NCI-H2196 (cell line): ENCODE measurements at regions not wholly inside any gene's neighbourhood (a gene's known extent, or its start where the extent isn't known, plus 50 kb on each side); places are given as distances from the start of the nearest gene placed in this dataset.

ENCODE experiments used
- DNase-seq: peaks from one replicate; lab custom pipeline; 2025; ENCODE audit not compliant: unreplicated experiment; lab: John Stamatoyannopoulos, UW

GRCh38 chr2:122216071-122216470 is 460.6 kb downstream of the TSN start:
- no peak for DNase-seq

- DNase-seq: no peak
These were observed 461.4 kb downstream of the TSN start for GRCh38 chr2:122216901-122217300.

DNA sequence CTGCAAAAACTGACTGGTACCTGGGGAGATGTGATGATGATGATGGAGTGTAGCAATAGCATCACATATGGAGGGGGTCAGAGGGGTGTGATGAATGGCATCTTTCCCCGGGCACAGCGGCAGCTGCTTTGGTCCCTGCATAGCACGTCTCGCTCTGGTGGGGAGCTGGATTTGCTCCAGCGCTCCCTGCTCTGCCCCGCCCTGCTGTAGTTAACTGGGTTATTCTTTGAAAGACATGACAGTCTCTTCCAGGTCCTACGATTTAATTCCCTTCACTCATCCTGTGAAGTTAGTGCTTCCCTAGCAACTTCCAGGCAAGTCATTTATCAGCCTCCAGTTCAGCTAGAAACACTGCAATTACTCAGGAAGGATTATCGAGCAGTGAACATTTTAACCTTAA is 463.1 kb downstream of the TSN start:
- no peak for DNase-seq

DNA sequence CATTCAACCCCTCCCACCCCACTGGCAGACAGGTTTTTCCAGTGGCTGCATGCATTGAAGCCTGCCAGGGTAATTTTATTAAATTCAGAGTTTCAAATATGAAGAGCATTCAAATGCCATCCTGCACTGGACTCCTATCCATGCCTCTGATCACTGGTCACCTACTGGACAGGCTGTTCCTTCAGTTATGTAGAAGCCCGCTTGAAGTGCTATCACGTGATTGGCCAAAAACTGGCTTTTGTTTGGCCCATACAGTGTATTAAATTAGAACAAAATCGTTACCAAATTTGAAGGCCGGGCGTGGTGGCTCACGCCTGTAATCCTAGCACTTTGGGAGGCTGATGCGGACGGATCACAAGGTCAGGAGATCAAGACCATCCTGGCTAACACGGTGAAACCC is 464.1 kb downstream of the TSN start:
- DNase-seq: no peak

DNA sequence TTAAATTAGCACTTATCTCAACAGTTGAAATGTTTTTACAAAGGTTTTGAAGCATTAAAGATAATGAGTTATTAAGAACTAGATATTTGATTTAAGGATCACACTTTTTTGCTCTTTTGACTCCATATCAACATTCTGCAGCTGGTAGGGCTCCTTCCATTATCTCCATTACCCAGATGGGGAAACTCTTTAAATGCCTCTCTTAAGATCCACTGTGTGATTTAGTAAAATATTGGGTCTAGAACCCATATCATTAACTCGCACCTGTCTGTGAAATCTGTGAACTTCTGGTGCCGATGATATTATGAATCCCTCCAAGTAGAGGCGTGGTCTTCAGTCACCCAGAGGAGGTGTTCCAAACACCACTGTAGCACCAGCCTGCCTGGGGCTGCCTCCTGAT is 466.2 kb downstream of the TSN start:
- no peak for DNase-seq

- DNase-seq: no peak
These were observed 475.8 kb downstream of the TSN start for GRCh38 chr2:122231296-122231695.

DNA sequence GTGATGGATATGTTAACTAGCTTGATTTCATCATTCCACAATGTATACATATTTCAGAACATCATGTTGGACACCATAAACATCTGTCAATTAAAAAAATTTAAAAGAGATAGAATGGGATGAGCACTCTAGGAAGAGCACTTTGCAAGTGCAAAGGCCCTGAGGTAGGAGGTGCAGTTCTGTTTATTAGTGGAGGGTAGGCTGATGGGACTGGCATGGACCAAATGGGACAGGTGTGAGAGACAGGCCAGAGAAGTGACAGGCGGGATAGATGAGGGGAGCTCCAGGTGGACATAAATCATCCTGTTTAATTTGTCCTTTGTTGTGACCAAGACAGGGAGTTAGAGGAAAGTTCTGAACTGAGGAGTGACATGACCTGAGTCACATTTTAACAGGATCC is 477.9 kb downstream of the TSN start:
- DNase-seq: no peak

GRCh38 chr2:122236152-122236874 is 480.9 kb downstream of the TSN start:
- peak; percentile 33 for DNase-seq

DNA sequence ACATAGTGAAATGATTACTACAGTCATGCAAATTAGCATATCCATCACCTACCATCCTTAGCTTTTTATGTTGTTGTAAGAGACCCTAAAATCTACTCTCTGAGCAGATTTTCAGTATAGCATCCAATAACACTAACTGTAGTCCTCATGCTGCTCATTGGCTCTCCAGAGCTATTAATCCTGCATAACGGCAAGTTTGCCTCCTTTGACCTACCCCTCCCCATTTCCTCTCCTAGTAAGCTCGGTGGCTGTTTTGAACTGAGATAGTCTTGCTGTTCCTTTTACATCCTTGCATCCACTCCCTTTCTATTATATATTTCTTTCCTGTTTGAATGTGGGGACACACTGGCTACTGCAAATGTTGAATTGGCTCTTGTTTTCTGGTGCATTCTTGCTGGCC is 481.5 kb downstream of the TSN start:
- DNase-seq: no peak

DNA sequence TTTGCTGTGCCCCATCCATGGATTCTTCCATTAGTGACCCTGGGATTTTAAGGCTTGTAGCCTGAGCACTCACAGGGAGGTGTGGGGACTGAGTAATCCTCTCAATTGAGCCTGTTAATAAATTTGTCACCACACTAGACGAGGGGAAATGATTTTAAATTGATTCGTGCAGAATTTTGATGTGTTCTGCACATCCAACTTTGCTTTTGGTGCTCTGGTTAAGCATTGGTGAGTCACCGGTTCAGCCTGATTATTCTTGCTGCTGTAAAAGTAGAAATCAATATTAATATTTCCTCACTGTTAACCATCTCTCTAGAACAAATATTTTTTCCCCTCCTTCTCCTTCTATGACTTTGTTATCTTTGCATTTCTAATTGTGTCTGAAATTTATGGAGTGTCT is 482.0 kb downstream of the TSN start:
- DNase-seq: no peak

- no peak for DNase-seq
These were observed 482.6 kb downstream of the TSN start for GRCh38 chr2:122238006-122238559.

- no peak for DNase-seq
These were observed 484.0 kb downstream of the TSN start for GRCh38 chr2:122239440-122239839.

DNA sequence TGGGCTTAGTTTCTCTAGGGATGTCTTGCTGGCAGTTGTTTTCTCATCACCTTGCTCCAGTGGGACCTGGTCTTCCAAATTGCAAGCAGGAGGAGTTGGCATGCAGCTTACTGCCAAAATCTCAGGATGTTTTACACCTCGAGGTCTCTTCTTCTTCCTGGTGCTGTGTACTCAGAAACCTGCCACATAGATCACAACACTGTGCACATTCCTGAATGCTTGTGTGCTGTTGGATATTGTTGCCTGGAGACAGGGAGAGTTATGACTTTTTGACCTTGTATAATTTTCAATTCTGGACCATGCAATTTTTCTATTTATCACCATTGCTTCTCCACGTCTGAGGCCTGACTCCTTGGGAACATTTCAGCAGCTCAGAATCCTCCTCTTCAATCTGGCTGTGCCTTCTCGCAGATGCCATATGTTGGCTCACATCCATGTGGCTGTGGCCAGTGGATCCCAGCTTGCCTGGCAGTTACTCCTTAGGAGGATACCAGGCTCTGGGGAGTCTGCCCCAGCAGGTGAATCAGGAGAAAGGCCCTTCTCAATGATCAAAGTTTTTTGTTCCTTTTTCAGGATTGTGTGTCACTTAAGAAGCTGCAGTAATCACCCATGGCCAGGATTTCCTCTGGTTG is 489.3 kb downstream of the TSN start:
- no peak for DNase-seq

DNA sequence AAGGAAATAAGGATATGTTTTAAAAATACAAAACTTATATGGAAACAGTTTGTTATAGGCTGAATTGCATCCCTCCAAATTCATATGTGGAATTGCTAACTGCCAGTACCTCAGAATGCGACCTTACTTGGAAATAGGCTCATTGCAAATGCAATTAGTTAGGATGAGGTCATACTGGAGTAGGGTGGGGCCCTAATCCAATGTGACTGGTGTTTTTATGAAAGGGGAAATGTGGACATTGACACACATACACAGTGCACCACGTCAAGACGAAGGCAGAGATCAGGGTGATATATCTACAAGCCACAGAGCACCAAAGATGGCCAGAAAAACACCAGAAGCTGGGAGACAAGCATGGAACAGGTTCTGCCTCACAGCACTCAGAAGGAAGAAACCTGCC is 494.2 kb downstream of the TSN start:
- DNase-seq: no peak

- DNase-seq: no peak
These were observed 495.7 kb downstream of the TSN start for GRCh38 chr2:122251158-122251557.

DNA sequence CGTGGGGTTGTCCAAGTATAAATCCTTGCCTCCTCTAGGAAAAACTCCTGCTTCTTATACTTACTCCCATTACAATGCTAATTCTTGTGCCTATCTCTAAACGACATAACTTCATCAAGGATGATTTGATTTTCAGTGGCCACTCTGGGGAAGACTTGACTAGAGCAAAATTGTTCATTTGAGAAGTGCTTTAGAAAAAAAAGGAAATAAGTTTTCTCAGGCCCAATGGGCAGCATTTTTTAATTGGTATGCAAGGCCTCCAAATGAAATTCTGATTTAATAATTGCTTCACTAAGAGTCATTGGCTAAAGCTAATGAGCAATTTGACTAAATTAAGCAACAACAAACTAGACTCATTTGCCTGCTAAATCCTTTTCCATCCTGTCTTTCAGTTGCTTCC is 496.1 kb downstream of the TSN start:
- DNase-seq: no peak

- DNase-seq: no peak
These were observed 500.5 kb downstream of the TSN start for GRCh38 chr2:122255924-122256323.

DNA sequence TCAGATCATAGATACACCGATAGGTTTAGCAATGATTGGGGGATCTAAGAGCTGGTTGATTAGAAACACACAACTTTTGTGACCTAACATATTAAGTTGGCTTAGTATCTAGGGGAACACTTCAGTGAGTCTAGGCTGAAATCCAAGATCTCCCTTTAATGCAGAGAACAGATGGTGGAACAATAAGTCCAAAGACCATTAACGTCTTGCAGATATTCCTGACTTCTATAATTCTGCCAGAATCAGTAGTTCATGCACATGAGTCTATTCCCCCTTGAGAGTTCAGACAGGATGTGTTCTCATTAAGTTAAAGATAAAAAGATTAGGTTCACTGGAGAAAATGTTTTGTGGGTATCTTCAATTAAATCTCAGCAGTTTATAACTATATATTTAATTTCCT is 506.5 kb downstream of the TSN start:
- no peak for DNase-seq

DNA sequence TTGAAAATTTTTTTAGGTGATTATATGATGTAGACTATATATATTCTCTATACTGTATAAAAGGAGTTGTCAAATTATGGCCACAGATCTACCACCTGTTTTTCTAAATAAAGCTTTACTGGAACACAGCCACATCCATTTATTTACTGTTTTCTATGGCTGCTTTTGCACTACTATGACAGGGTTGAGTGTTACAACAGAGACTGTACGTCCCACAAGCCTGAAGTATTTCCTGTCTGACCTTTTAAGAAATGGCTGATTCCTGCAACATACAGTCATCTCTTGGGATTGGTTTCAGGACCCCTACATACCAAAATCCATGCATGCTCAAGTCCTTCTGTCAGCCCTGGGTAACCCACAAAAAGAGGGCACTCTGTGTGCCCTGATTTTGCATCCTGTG is 508.3 kb downstream of the TSN start:
- DNase-seq: no peak

DNA sequence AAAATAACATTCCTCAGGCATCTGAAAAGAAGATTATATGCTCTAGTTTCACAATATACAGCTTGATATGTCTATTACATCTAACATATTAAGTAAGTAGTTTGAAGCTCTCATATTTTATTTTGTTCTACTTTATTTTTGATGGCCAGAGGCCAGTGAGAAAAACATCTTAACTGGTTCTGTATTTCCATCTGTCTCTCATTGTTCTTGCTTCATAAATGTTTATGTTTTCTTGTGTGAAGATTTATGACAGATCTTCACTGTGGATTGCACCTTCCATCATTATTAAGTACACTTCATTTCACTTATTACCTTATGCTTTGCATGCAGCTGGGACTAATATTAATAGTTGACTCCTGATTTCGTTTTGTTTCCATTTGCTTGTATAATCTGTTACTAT is 511.2 kb downstream of the TSN start:
- DNase-seq: no peak

DNA sequence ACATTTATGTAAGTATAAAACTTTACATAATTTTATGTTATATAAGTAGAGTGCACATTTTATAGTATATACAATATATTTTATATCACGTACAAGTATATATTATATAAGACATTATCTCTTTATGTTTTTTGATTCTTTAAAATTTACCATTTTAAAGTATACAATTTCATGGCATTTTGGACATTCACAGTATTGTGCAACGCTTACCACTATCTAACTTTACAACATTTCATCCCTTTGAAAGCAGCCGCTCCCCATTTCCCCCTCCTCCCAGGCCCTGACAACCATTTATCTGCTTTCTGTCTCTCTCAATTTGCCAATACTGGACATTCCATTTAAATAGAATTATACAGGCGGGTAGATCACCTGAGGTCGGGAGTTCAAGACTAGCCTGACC is 512.5 kb downstream of the TSN start:
- DNase-seq: no peak

- DNase-seq: no peak
These were observed 518.5 kb downstream of the TSN start for GRCh38 chr2:122273785-122274419.
